BLaER1 (cell line): ENCODE measurements at regions not wholly inside any gene's neighbourhood (a gene's known extent, or its start where the extent isn't known, plus 50 kb on each side); places are given as distances from the start of the nearest gene placed in this dataset.
"Not testable (repeated sequence)": the region's sequence is repeated elsewhere in the genome, so short reads cannot be mapped to it uniquely, and the experiment has no call there.

ENCODE experiments used
- H3K27ac ChIP-seq: shearing (Covaris generic); formaldehyde crosslinking; 2 replicates; pipeline ENCODE4 v1.8.1; 2022
- H3K27me3 ChIP-seq: shearing (Covaris generic); formaldehyde crosslinking; 2 replicates; pipeline ENCODE4 v1.8.1; 2022
- H3K36me3 ChIP-seq: shearing (Covaris generic); formaldehyde crosslinking; 2 replicates; pipeline ENCODE4 v1.8.1; 2022
- H3K4me1 ChIP-seq: shearing (Covaris generic); formaldehyde crosslinking; 2 replicates; pipeline ENCODE4 v1.8.1; 2022
- H3K4me2 ChIP-seq: shearing (Covaris generic); formaldehyde crosslinking; 2 replicates; pipeline ENCODE4 v1.8.1; 2022
- H3K4me3 ChIP-seq: shearing (Covaris generic); formaldehyde crosslinking; 2 replicates; pipeline ENCODE4 v1.8.1; 2022
- H3K9ac ChIP-seq: shearing (Covaris generic); formaldehyde crosslinking; 2 replicates; pipeline ENCODE4 v1.8.1; 2022
- H3K9me3 ChIP-seq: shearing (Covaris generic); formaldehyde crosslinking; 2 replicates; pipeline ENCODE4 v1.8.1; 2022
- H4K20me1 ChIP-seq: shearing (Covaris generic); formaldehyde crosslinking; 2 replicates; pipeline ENCODE4 v1.8.1; 2022
- Cebpa-rat ChIP-seq: shearing (Covaris generic); IDR thresholded peaks from 2 replicates; pipeline ENCODE4 v1.8.1; 2022

GRCh38 chr12:85457016-85457415, 177.0 kb downstream of the ALX1 start:
- no peak overlapping the region for H3K4me2 ChIP-seq

DNA sequence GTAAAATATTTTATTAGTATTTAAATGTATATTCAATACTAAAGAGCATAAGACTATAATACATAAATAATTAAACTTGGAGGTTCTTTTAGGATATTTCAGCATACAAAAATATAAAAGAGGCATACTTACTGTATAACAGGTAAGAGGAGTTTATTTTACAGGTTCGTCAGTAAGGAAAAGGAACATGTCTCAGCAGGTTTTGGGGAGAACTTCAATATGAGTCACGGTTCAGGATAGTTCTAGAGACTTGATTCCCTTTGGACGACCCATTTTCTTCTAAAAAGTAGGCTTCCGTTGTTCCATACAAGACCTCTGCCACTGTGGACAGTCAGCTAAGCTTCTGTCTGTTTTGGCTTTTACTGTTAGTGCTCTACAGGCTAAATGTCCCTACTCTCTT, 181.1 kb downstream of the ALX1 start:
- H4K20me1 ChIP-seq = no peaks in the 10 kb centered on the region
- no peak overlapping the region for H3K9ac ChIP-seq
- H3K4me1 ChIP-seq = peaks cover 6% of the 10 kb centered on the region; the same call in 1 of the 2 replicates
- H3K36me3 ChIP-seq = no peaks in the 10 kb centered on the region
- H3K4me2 ChIP-seq = no peak overlapping the region
- H3K27ac ChIP-seq = no peak overlapping the region
- no peaks in the 10 kb centered on the region for H3K9me3 ChIP-seq
- no peaks in the 10 kb centered on the region for H3K27me3 ChIP-seq
- no peak overlapping the region for H3K4me3 ChIP-seq
- no peak for TF ChIP-seq Cebpa-rat

More at GRCh38 chr12:85457016-85457415, 177.0 kb downstream of the ALX1 start:
- H4K20me1 ChIP-seq = no peaks in the 10 kb centered on the region
- no peak overlapping the region for H3K9ac ChIP-seq
- no peak overlapping the region for H3K27ac ChIP-seq
- H3K9me3 ChIP-seq = no peaks in the 10 kb centered on the region
- TF ChIP-seq Cebpa-rat = no peak
- no peaks in the 10 kb centered on the region for H3K27me3 ChIP-seq
- H3K4me1 ChIP-seq = no peaks in the 10 kb centered on the region
- no peak overlapping the region for H3K4me3 ChIP-seq
- H3K36me3 ChIP-seq = no peaks in the 10 kb centered on the region

DNA sequence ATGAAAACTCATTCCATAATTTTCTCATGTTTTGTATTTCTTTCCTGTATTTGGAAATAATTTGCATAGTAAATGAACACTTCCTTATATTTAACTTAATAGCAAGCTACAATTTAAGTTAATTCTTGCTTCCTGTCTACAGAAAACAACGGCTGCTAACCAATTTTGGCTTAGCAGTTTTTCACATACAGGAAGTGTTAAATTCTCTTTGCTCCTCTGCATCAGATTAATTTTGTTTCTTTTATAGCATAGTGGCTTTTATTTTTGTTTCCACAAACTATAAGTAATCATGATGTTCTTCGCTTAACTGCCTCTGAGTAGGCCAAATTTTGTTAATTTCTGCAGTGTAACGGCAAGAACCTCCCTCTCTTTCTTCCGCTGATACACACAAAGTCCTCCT, 182.9 kb downstream of the ALX1 start:
- no peaks in the 10 kb centered on the region for H3K9me3 ChIP-seq
- no peak overlapping the region for H3K9ac ChIP-seq
- no peaks in the 10 kb centered on the region for H4K20me1 ChIP-seq
- no peaks in the 10 kb centered on the region for H3K27me3 ChIP-seq
- peak overlapping the region; percentile 27; the same call in 1 of the 2 replicates for H3K4me2 ChIP-seq
- no peak overlapping the region for H3K27ac ChIP-seq
- H3K36me3 ChIP-seq = no peaks in the 10 kb centered on the region
- no peak overlapping the region for H3K4me3 ChIP-seq
- no peak for TF ChIP-seq Cebpa-rat
- peaks cover 6% of the 10 kb centered on the region; the same call in 1 of the 2 replicates for H3K4me1 ChIP-seq

DNA sequence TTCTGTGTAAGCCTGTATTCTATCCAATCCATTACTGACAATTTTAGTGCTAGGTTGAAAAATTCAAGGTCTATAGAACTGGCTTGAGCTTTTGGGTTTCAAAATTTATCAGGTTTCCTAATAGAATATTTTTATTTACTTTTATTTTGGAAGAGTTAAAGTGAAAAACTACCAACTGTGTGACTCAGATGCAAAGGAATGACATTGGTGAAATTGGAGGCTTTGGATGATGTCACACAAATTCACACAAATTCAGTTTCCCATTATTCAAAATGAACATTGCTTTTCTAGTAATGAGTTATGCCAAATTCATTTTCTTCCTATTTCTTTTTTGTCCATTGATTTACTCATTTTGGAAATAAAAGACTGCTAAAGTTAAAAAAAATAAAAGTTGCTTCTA, 186.9 kb downstream of the ALX1 start:
- no peaks in the 10 kb centered on the region for H3K9me3 ChIP-seq
- H3K4me2 ChIP-seq = no peak overlapping the region
- no peaks in the 10 kb centered on the region for H3K36me3 ChIP-seq
- no peaks in the 10 kb centered on the region for H3K27me3 ChIP-seq
- no peaks in the 10 kb centered on the region for H4K20me1 ChIP-seq
- H3K4me1 ChIP-seq = peaks cover 15% of the 10 kb centered on the region
- TF ChIP-seq Cebpa-rat = no peak
- H3K9ac ChIP-seq = no peak overlapping the region
- no peak overlapping the region for H3K4me3 ChIP-seq
- H3K27ac ChIP-seq = no peak overlapping the region

DNA sequence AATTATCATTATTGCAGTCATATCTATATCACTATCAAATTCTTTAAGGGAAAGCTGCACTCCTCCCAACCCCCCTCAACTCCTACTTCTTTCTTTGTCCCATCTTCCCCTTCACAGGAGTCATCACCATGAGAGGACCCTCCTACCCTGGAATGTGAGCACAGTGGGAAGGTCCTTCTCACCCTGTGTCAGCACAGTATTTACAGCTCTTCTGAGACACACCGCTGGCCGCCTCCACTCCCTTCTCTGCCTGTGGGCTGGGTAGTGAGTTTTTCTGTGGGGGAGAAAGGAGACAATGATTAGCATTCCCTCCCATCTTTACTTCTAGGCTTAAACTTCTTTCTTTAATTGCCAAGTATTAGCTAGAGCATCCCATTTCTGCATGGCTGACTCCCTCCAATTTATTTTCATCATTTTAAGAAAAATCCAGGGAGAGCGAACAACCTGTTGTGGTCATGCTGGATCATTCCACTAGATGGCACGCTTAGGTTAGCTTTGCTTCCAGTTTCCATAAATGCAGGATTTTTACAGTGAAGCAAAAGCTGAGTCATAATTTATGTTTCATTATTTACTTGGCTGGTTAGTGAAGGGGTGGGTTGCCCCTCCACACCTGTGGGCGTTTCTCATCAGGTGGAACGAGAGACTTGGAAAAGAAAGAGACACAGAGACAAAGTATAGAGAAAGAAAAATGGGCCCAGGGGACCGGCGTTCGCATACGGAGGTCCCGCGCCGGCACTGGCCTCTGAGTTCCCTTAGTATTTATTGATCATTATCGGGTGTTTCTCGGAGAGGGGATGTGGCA, 188.5 kb downstream of the ALX1 start:
- no peaks in the 10 kb centered on the region for H3K36me3 ChIP-seq
- H3K9ac ChIP-seq = 0 out of 2 replicates have a peak overlapping the region, but pooled peaks have one; percentile 5
- H3K4me3 ChIP-seq = peak overlapping the region; percentile 56
- H3K4me1 ChIP-seq = peaks cover 8% of the 10 kb centered on the region
- H3K9me3 ChIP-seq = no peaks in the 10 kb centered on the region
- no peak for TF ChIP-seq Cebpa-rat
- no peak overlapping the region for H3K27ac ChIP-seq
- H4K20me1 ChIP-seq = no peaks in the 10 kb centered on the region
- H3K27me3 ChIP-seq = no peaks in the 10 kb centered on the region
- peak overlapping the region; percentile 63 for H3K4me2 ChIP-seq

GRCh38 chr12:85469158-85470086, 189.4 kb downstream of the ALX1 start:
- H3K4me3 ChIP-seq = peak overlapping the region; percentile 56
- not testable (repeated sequence) for H3K27me3 ChIP-seq, H3K9me3 ChIP-seq, H3K36me3 ChIP-seq, H4K20me1 ChIP-seq, H3K4me1 ChIP-seq, H3K27ac ChIP-seq
- H3K9ac ChIP-seq = 0 out of 2 replicates have a peak overlapping the region, but pooled peaks have one; percentile 5
- peak overlapping the region; percentile 63 for H3K4me2 ChIP-seq

DNA sequence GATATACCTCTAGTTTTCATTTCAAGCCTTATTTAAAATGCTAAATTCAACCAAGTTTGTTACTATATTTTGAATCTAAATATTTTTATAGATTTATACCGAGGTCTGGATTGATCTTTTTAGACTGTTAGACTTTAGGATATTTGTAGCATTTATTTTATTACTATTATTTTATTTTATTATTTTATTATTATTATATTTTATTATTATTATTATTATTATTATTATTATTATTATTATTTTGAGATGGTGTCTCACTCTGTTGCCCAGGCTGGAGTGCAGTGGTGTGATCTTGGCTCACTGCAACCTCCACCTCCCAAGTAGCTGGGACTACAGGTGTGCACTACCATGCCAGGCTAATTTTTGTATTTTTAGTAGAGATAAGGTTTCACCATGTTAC, 195.3 kb downstream of the ALX1 start:
- H3K9me3 ChIP-seq, H3K27me3 ChIP-seq, H3K9ac ChIP-seq, H3K4me1 ChIP-seq, H3K4me3 ChIP-seq, H3K4me2 ChIP-seq, H4K20me1 ChIP-seq, H3K36me3 ChIP-seq, H3K27ac ChIP-seq: not testable (repeated sequence)

- Histone ChIP-seq H3K27ac (no peak overlapping the region), H3K9me3 (no peaks in the 10 kb centered on the region), H3K27me3 (no peaks in the 10 kb centered on the region), H3K4me2 (no peak overlapping the region), H3K4me3 (no peak overlapping the region), H4K20me1 (no peaks in the 10 kb centered on the region), H3K36me3 (no peaks in the 10 kb centered on the region), H3K9ac (no peak overlapping the region), H3K4me1 (no peaks in the 10 kb centered on the region)
- no peak for TF ChIP-seq Cebpa-rat
Measured at GRCh38 chr12:85476756-85477155, 196.7 kb downstream of the ALX1 start.

DNA sequence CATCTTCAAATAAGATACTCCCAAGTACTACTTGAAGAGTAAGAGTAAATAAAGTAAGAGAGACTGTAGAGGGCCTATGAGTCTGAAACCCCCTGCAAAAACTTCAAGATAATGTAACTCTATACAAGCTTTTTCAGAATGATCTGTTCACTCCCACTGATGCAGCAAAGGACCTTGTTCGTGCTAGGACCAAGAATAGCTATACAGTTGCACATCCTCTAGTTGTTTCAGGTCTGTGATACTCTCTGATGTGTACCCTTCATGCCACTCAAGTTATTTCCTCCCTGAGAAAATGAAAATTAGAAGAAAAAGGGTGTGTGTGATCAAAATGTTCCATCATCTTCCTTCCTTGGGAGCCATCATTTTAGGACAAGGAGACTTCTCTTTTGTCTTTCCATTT, 204.4 kb downstream of the ALX1 start:
- no peaks in the 10 kb centered on the region for H4K20me1 ChIP-seq
- no peak overlapping the region for H3K9ac ChIP-seq
- no peaks in the 10 kb centered on the region for H3K9me3 ChIP-seq
- no peaks in the 10 kb centered on the region for H3K27me3 ChIP-seq
- no peak for TF ChIP-seq Cebpa-rat
- H3K4me2 ChIP-seq = no peak overlapping the region
- H3K36me3 ChIP-seq = no peaks in the 10 kb centered on the region
- H3K4me3 ChIP-seq = no peak overlapping the region
- no peak overlapping the region for H3K27ac ChIP-seq
- no peaks in the 10 kb centered on the region for H3K4me1 ChIP-seq

- peaks cover 5% of the 10 kb centered on the region; the same call in 1 of the 2 replicates for H3K9me3 ChIP-seq
- no peak overlapping the region for H3K27ac ChIP-seq
- no peaks in the 10 kb centered on the region for H3K36me3 ChIP-seq
- no peaks in the 10 kb centered on the region for H3K27me3 ChIP-seq
- H3K4me1 ChIP-seq = no peaks in the 10 kb centered on the region
- no peak overlapping the region for H3K4me2 ChIP-seq
- no peaks in the 10 kb centered on the region for H4K20me1 ChIP-seq
- no peak overlapping the region for H3K4me3 ChIP-seq
- TF ChIP-seq Cebpa-rat = no peak
- H3K9ac ChIP-seq = no peak overlapping the region
Measured at GRCh38 chr12:85489194-85489593, 209.2 kb downstream of the ALX1 start.
